8988T (cell line): ENCODE measurements at regions not wholly inside any gene's neighbourhood (a gene's known extent, or its start where the extent isn't known, plus 50 kb on each side); places are given as distances from the start of the nearest gene placed in this dataset.

Experiments
- DNase-seq: peaks from one replicate; pipeline ENCODE4 v3.0.0; 2011

GRCh38 chr4:128347175-128347868, 59.7 kb upstream of the PGRMC2 start:
- no peak for DNase-seq

DNA sequence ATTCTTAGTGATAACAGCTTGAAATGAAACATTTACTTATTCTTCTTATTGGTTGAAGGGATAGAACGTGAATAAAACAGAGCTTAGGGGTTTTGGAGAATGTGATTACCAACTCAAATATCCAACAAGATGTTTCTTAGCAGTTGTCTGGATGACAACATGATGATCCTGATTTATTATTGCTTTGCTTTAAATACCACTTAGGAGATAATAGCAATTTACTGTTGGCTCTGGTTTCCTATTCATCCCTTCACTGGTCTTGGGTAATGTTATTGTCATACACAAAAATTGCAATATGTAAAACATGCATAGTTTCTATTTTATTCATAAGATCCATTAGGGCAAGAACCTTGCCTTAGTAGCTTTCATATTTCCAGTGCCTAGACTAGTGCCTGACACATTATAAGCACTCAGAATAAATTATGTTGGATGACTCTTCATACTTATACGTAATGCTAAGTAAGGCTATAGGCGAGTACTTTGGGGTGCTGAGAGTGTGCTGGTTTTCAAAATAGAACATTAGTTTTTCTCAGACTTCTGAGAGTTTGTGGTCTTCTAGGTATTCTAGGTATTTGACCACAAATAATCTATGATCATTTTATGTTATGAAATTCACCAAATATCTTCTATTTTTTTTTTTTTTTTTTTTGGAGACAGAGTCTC, 58.6 kb upstream of the PGRMC2 start:
- DNase-seq, result no peak

DNA sequence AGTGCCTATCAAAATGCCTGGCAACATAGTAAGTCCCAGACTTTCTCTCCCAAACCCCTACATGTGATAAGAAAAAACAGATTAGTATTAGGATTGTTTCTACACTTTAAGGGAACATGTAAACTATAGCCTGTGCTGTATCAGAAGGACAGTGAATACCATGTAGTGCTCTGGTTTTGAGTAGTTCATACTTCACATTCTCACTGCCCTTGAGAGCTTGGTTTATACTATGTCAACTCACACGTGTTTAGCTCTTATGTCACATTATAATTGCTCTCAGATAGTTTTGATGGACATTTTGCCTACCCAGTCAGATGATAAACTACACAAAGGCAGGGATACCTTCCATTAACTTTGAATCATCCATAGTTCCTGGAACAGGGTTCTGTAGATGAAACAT, 58.0 kb upstream of the PGRMC2 start:
- no peak for DNase-seq

- no peak for DNase-seq
Observed at GRCh38 chr4:128342762-128343161, 55.1 kb upstream of the PGRMC2 start.

DNA sequence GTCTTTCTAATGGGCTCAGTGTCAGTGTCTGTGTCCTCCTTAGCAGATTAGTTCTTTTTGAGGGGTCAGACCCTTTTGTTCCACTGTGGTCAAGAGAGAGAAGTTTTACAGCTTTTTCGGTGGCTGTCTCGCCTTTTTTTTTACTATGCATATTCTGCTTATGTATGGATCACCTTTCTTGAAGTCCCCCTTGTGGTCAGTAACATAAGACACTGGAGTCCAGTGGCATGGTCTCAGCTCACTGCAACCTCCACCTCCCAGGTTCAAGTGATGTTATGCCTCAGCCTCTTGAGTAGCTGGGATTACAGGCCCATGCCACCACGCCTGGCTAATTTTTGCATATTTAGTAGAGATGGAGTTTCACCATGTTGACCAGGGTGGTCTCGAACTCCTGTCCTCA, 54.0 kb upstream of the PGRMC2 start:
- no peak for DNase-seq

DNA sequence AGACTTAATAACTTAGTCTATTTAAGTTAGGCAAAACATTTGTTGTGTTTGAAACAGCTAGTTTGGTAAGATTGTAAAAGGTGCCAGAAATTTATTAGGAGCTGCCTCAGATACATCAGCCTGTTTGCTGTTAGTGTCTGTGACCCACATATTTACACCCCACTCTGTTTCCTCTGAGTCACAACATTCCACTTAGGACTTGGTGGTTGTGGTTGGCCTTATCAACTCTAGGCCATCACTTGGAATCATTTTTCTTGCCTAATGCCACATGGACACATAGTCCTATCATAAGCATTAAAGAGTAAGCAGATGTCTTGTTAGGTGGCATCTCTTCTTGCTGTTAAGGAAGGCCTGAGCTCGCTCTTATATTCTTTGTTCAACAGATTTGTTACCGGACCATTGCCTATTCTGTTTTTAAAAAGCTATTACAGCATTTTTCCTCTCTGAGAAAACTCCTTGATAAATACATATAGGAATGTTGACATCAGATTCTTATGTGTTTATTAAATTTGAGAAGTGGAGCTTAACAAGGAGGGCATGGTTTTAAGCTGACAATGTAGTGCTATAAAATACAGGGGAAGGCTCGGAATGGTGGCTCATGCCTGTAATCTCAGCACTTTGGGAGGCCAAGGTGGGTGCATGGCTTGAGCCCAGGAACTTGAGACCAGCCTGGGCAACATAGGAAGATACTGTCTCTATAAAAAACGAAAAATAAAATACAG, 51.2 kb upstream of the PGRMC2 start:
- DNase-seq, result no peak

DNA sequence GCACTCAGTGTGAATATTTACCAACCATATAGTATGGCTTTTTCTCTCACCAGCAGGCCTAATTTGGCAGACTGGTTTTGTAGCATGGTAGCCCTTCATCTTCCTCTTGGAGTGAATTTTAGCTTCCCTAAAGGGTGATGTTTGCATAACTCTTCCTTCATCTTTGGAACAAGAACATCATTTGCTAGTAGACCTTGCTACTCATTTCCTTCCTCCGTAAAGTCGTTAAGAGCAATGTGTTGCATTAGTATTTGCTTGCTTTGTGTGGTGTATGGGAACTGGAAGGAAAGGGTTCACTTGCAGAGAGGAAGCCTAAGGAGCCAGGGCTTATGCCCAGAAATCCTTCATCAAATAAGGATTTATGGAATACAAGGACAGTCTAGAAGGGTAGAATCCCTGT, 50.2 kb upstream of the PGRMC2 start:
- DNase-seq, result no peak
